Neuronal stem cell (in vitro differentiated cells): ENCODE measurements at regions not wholly inside any gene's neighbourhood (a gene's known extent, or its start where the extent isn't known, plus 50 kb on each side); places are given as distances from the start of the nearest gene placed in this dataset.

ENCODE experiments used
- DNase-seq: peaks from one replicate; pipeline ENCODE4 v3.0.0-alpha.2; 2013; ENCODE audit warnings: low spot score
- H2AFZ ChIP-seq: one replicate; pipeline ENCODE4 v1.6.1; 2013; ENCODE audit warnings: mild to moderate bottlenecking, low read length, inconsistent platforms
- H2AK5ac ChIP-seq: 2 replicates; pipeline ENCODE4 v1.6.1; 2013; ENCODE audit warnings: low read depth, mild to moderate bottlenecking, inconsistent platforms, low read length, moderate library complexity, mixed read lengths
- H2BK120ac ChIP-seq: 2 replicates; pipeline ENCODE4 v1.6.1; 2013; ENCODE audit warnings: low read depth, mild to moderate bottlenecking, inconsistent platforms, low read length, moderate library complexity, mixed read lengths
- H2BK12ac ChIP-seq: one replicate; pipeline ENCODE4 v1.6.1; 2013; ENCODE audit warnings: low read length, inconsistent platforms
- H2BK15ac ChIP-seq: 2 replicates; pipeline ENCODE4 v1.6.1; 2013; ENCODE audit warnings: mild to moderate bottlenecking, low read length, inconsistent platforms, mixed read lengths
- H2BK5ac ChIP-seq: one replicate; pipeline ENCODE4 v1.6.1; 2013; ENCODE audit warnings: inconsistent platforms, mild to moderate bottlenecking, low read length, moderate library complexity
- H3K14ac ChIP-seq: one replicate; pipeline ENCODE4 v1.6.1; 2013; ENCODE audit warnings: low read length, inconsistent platforms
- H3K18ac ChIP-seq: 2 replicates; pipeline ENCODE4 v1.6.1; 2013; ENCODE audit warnings: low read length, inconsistent platforms
- H3K23ac ChIP-seq: 2 replicates; pipeline ENCODE4 v1.6.1; 2013; ENCODE audit warnings: low read depth, mild to moderate bottlenecking, mixed read lengths, low read length, inconsistent platforms; ENCODE audit not compliant: poor library complexity
- H3K27ac ChIP-seq: replicated peaks from 3 replicates; pipeline ENCODE4 v1.5.1; 2013; ENCODE audit warnings: low read length, inconsistent platforms
- H3K27me3 ChIP-seq, 3 experiments: 2 replicates each; pipeline ENCODE4 v1.6.1; 2013; ENCODE audit warnings: low read length in 3 of 3, mild to moderate bottlenecking in 2 of 3, inconsistent platforms in 1 of 3, low read depth in 1 of 3, mixed read lengths in 1 of 3, moderate library complexity in 1 of 3; ENCODE audit not compliant: control insufficient read depth in 3 of 3, insufficient read depth in 3 of 3
- H3K36me3 ChIP-seq, 2 donors: replicated peaks in 1 of 2; 2 replicates each; pipeline ENCODE4 v1.6.1; 2013; ENCODE audit warnings: low read length in 2 of 2; ENCODE audit not compliant: control insufficient read depth in 2 of 2, insufficient read depth in 2 of 2
- H3K4ac ChIP-seq: 2 replicates; pipeline ENCODE4 v1.6.1; 2013; ENCODE audit warnings: inconsistent platforms, mild to moderate bottlenecking, low read length, moderate library complexity
- H3K4me1 ChIP-seq, 2 donors: 1 replicate in 1 of 2; 2 replicates in 1 of 2; pipeline ENCODE4 v1.6.1; 2013; ENCODE audit warnings: low read length in 2 of 2, low read depth in 1 of 2; ENCODE audit not compliant: control insufficient read depth in 2 of 2, insufficient read depth in 1 of 2
- H3K4me2 ChIP-seq: one replicate; pipeline ENCODE4 v1.6.1; 2013; ENCODE audit warnings: mild to moderate bottlenecking, low read length, inconsistent platforms; ENCODE audit not compliant: insufficient read depth, poor library complexity, severe bottlenecking
- H3K4me3 ChIP-seq, 2 donors: 2 replicates each; pipeline ENCODE4 v1.5.1; 2013; ENCODE audit warnings: low read length in 2 of 2, mild to moderate bottlenecking in 2 of 2, inconsistent platforms in 1 of 2, moderate library complexity in 1 of 2
- H3K79me1 ChIP-seq: one replicate; pipeline ENCODE4 v1.6.1; 2013; ENCODE audit warnings: low read depth, mild to moderate bottlenecking, inconsistent platforms, low read length, moderate library complexity
- H3K9ac ChIP-seq: one replicate; pipeline ENCODE4 v1.6.1; 2013; ENCODE audit warnings: mild to moderate bottlenecking, low read depth, low read length, inconsistent platforms; ENCODE audit not compliant: poor library complexity
- H3K9me3 ChIP-seq, 2 donors: replicated peaks in 1 of 2; 2 replicates each; pipeline versions ENCODE3 to v1.6.1; 2013; ENCODE audit warnings: low read length in 2 of 2, mild to moderate bottlenecking in 2 of 2, inconsistent platforms in 1 of 2, low read depth in 1 of 2, mixed read lengths in 1 of 2, moderate library complexity in 1 of 2; ENCODE audit not compliant: control insufficient read depth in 2 of 2, insufficient read depth in 1 of 2
- H4K8ac ChIP-seq: one replicate; pipeline ENCODE4 v1.6.1; 2013; ENCODE audit warnings: low read depth, mild to moderate bottlenecking, inconsistent platforms, low read length, moderate library complexity
- H4K91ac ChIP-seq: one replicate; pipeline ENCODE4 v1.6.1; 2013; ENCODE audit warnings: low read length, low read depth, mild to moderate bottlenecking, inconsistent platforms; ENCODE audit not compliant: poor library complexity
- WGBS, 2 donors: extraction: QIAGEN DNeasy Blood & Tissue Kit; methylation state at CpG; one replicate each; pipeline ENCODE4 v1.1.7; 2013; ENCODE audit warnings: missing lambda C conversion rate in 2 of 2, mixed read lengths in 1 of 2; ENCODE audit not compliant: insufficient read length in 2 of 2, insufficient replicate concordance in 1 of 2; ENCODE audit errors: extremely low coverage in 2 of 2; 5-methylcytosine and 5-hydroxymethylcytosine counted together

GRCh38 chr15:95581595-95581994 is 748.9 kb upstream of the NR2F2 start:
- no peak overlapping the region for H2BK5ac ChIP-seq
- H2BK120ac ChIP-seq: no peak overlapping the region
- H4K91ac ChIP-seq: no peak overlapping the region
- H3K14ac ChIP-seq: no peak overlapping the region
- H2BK12ac ChIP-seq: no peak overlapping the region
- H2BK15ac ChIP-seq: no peak overlapping the region
- H3K27me3 ChIP-seq: no peaks in the 10 kb centered on the region
- no peak overlapping the region for H4K8ac ChIP-seq
- no peak overlapping the region for H3K4ac ChIP-seq
- no peak for DNase-seq
- no peaks in the 10 kb centered on the region for H3K36me3 ChIP-seq
- H3K4me3 ChIP-seq: no peak overlapping the region
- H2AFZ ChIP-seq: no peak overlapping the region
- H3K18ac ChIP-seq: no peak overlapping the region
- no peak overlapping the region for H3K4me2 ChIP-seq
- no peaks in the 10 kb centered on the region for H3K9me3 ChIP-seq
- no CpG with 5 or more reads among the region's 13 CpGs for WGBS, 2 donors
- H3K9ac ChIP-seq: no peak overlapping the region
- H3K27ac ChIP-seq: no peak overlapping the region
- H2AK5ac ChIP-seq: no peak overlapping the region
- no peak overlapping the region for H3K23ac ChIP-seq
- no peaks in the 10 kb centered on the region for H3K4me1 ChIP-seq
- no peaks in the 10 kb centered on the region for H3K79me1 ChIP-seq

- H3K4me2 ChIP-seq: no peak overlapping the region
- H2BK120ac ChIP-seq: no peak overlapping the region
- H3K36me3 ChIP-seq: no peaks in the 10 kb centered on the region
- H4K91ac ChIP-seq: no peak overlapping the region
- H2BK5ac ChIP-seq: no peak overlapping the region
- H3K9ac ChIP-seq: no peak overlapping the region
- no peak overlapping the region for H2BK12ac ChIP-seq
- no peak overlapping the region for H3K18ac ChIP-seq
- no peak overlapping the region for H2AFZ ChIP-seq
- H3K23ac ChIP-seq: no peak overlapping the region
- H3K27ac ChIP-seq: no peak overlapping the region
- no peaks in the 10 kb centered on the region for H3K4me1 ChIP-seq
- H3K4ac ChIP-seq: no peak overlapping the region
- H2AK5ac ChIP-seq: no peak overlapping the region
- H3K14ac ChIP-seq: no peak overlapping the region
- no peaks in the 10 kb centered on the region for H3K79me1 ChIP-seq
- H3K9me3 ChIP-seq: no peaks in the 10 kb centered on the region
- H3K4me3 ChIP-seq: no peak overlapping the region
- H3K27me3 ChIP-seq: no peaks in the 10 kb centered on the region
- no peak overlapping the region for H4K8ac ChIP-seq
- no peak overlapping the region for H2BK15ac ChIP-seq
- DNase-seq: no peak
These were observed 746.4 kb upstream of the NR2F2 start for GRCh38 chr15:95584088-95584487.

DNA sequence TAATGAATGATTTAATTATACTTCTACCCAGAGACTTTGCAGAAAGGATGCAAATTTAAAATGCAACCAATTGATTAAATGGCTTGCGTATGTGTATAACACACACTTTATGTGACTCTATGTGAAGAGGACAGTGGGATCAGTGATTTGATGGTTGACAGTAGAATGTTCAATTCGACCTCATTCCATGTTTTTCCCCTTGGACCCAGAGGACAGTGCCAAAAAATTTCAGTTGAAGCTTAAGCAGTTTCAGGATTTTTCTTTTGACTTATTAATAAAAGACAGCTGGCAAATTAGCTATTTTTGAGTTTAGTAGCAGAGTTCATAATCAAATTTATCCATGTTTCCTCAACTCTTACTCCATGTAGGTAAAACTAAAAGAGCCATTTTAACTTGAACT is 742.4 kb upstream of the NR2F2 start:
- H2BK12ac ChIP-seq: no peak overlapping the region
- H3K23ac ChIP-seq: no peak overlapping the region
- no peaks in the 10 kb centered on the region for H3K36me3 ChIP-seq
- H3K9me3 ChIP-seq: no peaks in the 10 kb centered on the region
- no peak overlapping the region for H3K4ac ChIP-seq
- H3K9ac ChIP-seq: no peak overlapping the region
- no peak overlapping the region for H2BK120ac ChIP-seq
- H4K8ac ChIP-seq: no peak overlapping the region
- no peak overlapping the region for H3K4me3 ChIP-seq
- no peak overlapping the region for H2BK5ac ChIP-seq
- no peak overlapping the region for H3K18ac ChIP-seq
- H3K79me1 ChIP-seq: no peaks in the 10 kb centered on the region
- no peaks in the 10 kb centered on the region for H3K27me3 ChIP-seq
- no CpG with 5 or more reads among the region's 2 CpGs for WGBS, 2 donors
- DNase-seq: no peak
- H2BK15ac ChIP-seq: no peak overlapping the region
- no peaks in the 10 kb centered on the region for H3K4me1 ChIP-seq
- H2AFZ ChIP-seq: no peak overlapping the region
- H4K91ac ChIP-seq: no peak overlapping the region
- H3K27ac ChIP-seq: no peak overlapping the region
- H3K14ac ChIP-seq: no peak overlapping the region
- no peak overlapping the region for H2AK5ac ChIP-seq
- H3K4me2 ChIP-seq: no peak overlapping the region

- Histone ChIP-seq H3K27me3 (no peaks in the 10 kb centered on the region), H3K4ac (no peak overlapping the region), H2BK15ac (no peak overlapping the region), H3K23ac (no peak overlapping the region), H3K9me3 (no peaks in the 10 kb centered on the region), H4K8ac (no peak overlapping the region), H3K9ac (no peak overlapping the region), H3K36me3 (no peaks in the 10 kb centered on the region), H4K91ac (no peak overlapping the region), H2BK5ac (no peak overlapping the region), H2BK120ac (no peak overlapping the region), H3K27ac (no peak overlapping the region), H3K4me1 (peaks cover 0 to 7% of the 10 kb centered on the region in 2 donors), H3K4me2 (no peak overlapping the region), H3K4me3 (no peak overlapping the region), H3K14ac (no peak overlapping the region), H2AK5ac (no peak overlapping the region), H3K79me1 (no peaks in the 10 kb centered on the region), H3K18ac (no peak overlapping the region), H2BK12ac (no peak overlapping the region), H2AFZ (no peak overlapping the region)
- WGBS, 2 donors: no CpG with 5 or more reads among the region's 5 CpGs
- no peak for DNase-seq
These were observed 739.9 kb upstream of the NR2F2 start for GRCh38 chr15:95590533-95591044.
